A549 (cell line): ENCODE measurements at regions not wholly inside any gene's neighbourhood (a gene's known extent, or its start where the extent isn't known, plus 50 kb on each side); places are given as distances from the start of the nearest gene placed in this dataset.

Experiments used
- CHD2 ChIP-seq: fragments of 150-350 bp; IDR thresholded peaks from 2 replicates; pipeline ENCODE4 v1.6.1; 2014; ENCODE audit warnings: low read length; ENCODE audit not compliant: partially characterized antibody
- EHMT2 ChIP-seq: fragments of 200-600 bp; sonication (generic); IDR thresholded peaks from 2 replicates; pipeline ENCODE4 v1.6.1; 2016; ENCODE audit warnings: antibody characterized with exemption, low read depth, mild to moderate bottlenecking, moderate library complexity
- PHF8 ChIP-seq: fragments of 200-600 bp; sonication (generic); IDR thresholded peaks from 2 replicates; pipeline ENCODE4 v1.6.1; 2016; ENCODE audit warnings: low read depth, mild to moderate bottlenecking, antibody characterized with exemption, moderate library complexity, borderline replicate concordance
- TF ChIP-seq, protein P1 (sequence below): fragments of >200 bp; sonication (Bioruptor Twin); formaldehyde crosslinking; IDR thresholded peaks from 3 replicates; pipeline ENCODE4 v1.5.1; 2016
- TF ChIP-seq, protein P2 (sequence below): fragments of 250-450 bp; sonication (Bioruptor Pico); IDR thresholded peaks from 2 replicates; pipeline ENCODE4 v1.5.0; 2021; ENCODE audit warnings: mild to moderate bottlenecking, moderate library complexity, borderline replicate concordance

- TF ChIP-seq CHD2, result no peak
- TF ChIP-seq, protein P1, sequence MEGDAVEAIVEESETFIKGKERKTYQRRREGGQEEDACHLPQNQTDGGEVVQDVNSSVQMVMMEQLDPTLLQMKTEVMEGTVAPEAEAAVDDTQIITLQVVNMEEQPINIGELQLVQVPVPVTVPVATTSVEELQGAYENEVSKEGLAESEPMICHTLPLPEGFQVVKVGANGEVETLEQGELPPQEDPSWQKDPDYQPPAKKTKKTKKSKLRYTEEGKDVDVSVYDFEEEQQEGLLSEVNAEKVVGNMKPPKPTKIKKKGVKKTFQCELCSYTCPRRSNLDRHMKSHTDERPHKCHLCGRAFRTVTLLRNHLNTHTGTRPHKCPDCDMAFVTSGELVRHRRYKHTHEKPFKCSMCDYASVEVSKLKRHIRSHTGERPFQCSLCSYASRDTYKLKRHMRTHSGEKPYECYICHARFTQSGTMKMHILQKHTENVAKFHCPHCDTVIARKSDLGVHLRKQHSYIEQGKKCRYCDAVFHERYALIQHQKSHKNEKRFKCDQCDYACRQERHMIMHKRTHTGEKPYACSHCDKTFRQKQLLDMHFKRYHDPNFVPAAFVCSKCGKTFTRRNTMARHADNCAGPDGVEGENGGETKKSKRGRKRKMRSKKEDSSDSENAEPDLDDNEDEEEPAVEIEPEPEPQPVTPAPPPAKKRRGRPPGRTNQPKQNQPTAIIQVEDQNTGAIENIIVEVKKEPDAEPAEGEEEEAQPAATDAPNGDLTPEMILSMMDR, result no peak
- TF ChIP-seq, protein P2, sequence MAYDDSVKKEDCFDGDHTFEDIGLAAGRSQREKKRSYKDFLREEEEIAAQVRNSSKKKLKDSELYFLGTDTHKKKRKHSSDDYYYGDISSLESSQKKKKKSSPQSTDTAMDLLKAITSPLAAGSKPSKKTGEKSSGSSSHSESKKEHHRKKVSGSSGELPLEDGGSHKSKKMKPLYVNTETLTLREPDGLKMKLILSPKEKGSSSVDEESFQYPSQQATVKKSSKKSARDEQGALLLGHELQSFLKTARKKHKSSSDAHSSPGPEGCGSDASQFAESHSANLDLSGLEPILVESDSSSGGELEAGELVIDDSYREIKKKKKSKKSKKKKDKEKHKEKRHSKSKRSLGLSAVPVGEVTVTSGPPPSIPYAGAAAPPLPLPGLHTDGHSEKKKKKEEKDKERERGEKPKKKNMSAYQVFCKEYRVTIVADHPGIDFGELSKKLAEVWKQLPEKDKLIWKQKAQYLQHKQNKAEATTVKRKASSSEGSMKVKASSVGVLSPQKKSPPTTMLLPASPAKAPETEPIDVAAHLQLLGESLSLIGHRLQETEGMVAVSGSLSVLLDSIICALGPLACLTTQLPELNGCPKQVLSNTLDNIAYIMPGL, result no peak
- no peak for TF ChIP-seq PHF8
- no peak for TF ChIP-seq EHMT2
These were observed 626.1 kb upstream of the NOVA1 start for GRCh38 chr14:27223906-27224305.
